DOHH2 (cell line): ENCODE measurements at regions not wholly inside any gene's neighbourhood (a gene's known extent, or its start where the extent isn't known, plus 50 kb on each side); places are given as distances from the start of the nearest gene placed in this dataset.

Source experiments
- EZH2phosphoT487 ChIP-seq: fragments of 200-600 bp; sonication (generic); IDR thresholded peaks from 2 replicates; pipeline ENCODE4 v1.6.1; 2017; ENCODE audit warnings: borderline replicate concordance, mild to moderate bottlenecking, antibody characterized with exemption, low read length, moderate library complexity, mixed read lengths
- TF ChIP-seq, protein P1 (sequence below): fragments of 200-600 bp; sonication (generic); IDR thresholded peaks from one replicate; pipeline ENCODE4 v1.5.1; 2014; ENCODE audit warnings: antibody characterized with exemption, mild to moderate bottlenecking, low read depth, low read length; ENCODE audit not compliant: poor library complexity, severe bottlenecking

DNA sequence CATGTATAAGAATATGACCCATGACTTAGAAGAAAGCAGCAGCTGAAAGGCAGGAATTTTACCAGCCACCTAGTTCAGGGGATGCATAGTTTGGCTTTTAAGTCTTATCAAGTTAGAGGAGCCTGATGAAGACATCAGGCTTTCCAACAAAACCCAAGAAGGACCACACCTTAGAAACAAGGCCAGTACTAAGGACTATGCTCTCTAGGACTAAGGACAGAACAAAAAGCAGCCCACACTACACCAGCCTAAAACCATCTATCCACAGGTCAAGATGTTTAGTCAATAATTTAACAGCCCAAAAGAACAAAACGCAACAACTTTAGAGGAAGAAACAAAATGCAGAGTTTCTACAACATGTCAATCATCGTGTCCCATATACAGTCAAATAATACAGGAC lies 408.9 kb upstream of the RGMB start:
- TF ChIP-seq, protein P1, sequence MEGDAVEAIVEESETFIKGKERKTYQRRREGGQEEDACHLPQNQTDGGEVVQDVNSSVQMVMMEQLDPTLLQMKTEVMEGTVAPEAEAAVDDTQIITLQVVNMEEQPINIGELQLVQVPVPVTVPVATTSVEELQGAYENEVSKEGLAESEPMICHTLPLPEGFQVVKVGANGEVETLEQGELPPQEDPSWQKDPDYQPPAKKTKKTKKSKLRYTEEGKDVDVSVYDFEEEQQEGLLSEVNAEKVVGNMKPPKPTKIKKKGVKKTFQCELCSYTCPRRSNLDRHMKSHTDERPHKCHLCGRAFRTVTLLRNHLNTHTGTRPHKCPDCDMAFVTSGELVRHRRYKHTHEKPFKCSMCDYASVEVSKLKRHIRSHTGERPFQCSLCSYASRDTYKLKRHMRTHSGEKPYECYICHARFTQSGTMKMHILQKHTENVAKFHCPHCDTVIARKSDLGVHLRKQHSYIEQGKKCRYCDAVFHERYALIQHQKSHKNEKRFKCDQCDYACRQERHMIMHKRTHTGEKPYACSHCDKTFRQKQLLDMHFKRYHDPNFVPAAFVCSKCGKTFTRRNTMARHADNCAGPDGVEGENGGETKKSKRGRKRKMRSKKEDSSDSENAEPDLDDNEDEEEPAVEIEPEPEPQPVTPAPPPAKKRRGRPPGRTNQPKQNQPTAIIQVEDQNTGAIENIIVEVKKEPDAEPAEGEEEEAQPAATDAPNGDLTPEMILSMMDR, result no peak
- TF ChIP-seq EZH2phosphoT487, result no peak
